ENCODE measurements at regions not wholly inside any gene's neighbourhood (a gene's known extent, or its start where the extent isn't known, plus 50 kb on each side); places are given as distances from the start of the nearest gene placed in this dataset.

GRCh38 chr11:103648670-103649400 is 387.6 kb upstream of the DDI1 start:
- no peak for DNase-seq (ENCODE audit: extremely low spot score)
- no peak overlapping the region for H3K27ac ChIP-seq (ENCODE audit: low read depth)
- no peaks in the 10 kb centered on the region for H3K36me3 ChIP-seq (ENCODE audit: insufficient read depth)
- no peak overlapping the region for H3K4me3 ChIP-seq (ENCODE audit: low read depth, low read length)
- WGBS = 73% methylated on average over 1 of the region's 1 CpG
- H3K4me1 ChIP-seq (ENCODE audit: insufficient read depth) = no peaks in the 10 kb centered on the region

GRCh38 chr11:103649401-103649895 is 387.0 kb upstream of the DDI1 start:
- no peak overlapping the region for H3K4me3 ChIP-seq (ENCODE audit: low read depth, low read length)
- no peaks in the 10 kb centered on the region for H3K4me1 ChIP-seq (ENCODE audit: insufficient read depth)
- H3K36me3 ChIP-seq (ENCODE audit: insufficient read depth) = no peaks in the 10 kb centered on the region
- 95% methylated on average over 3 of the region's 3 CpGs for WGBS
- DNase-seq (ENCODE audit: extremely low spot score) = no peak
- H3K27ac ChIP-seq (ENCODE audit: low read depth) = no peak overlapping the region

- Histone ChIP-seq H3K36me3 (ENCODE audit: insufficient read depth) (no peaks in the 10 kb centered on the region), H3K4me3 (ENCODE audit: low read depth, low read length) (no peak overlapping the region), H3K4me1 (ENCODE audit: insufficient read depth) (no peaks in the 10 kb centered on the region), H3K27ac (ENCODE audit: low read depth) (no peak overlapping the region)
- WGBS = 89% methylated on average over 1 of the region's 1 CpG
- DNase-seq (ENCODE audit: extremely low spot score) = no peak
Observed at GRCh38 chr11:103650330-103650729, 386.1 kb upstream of the DDI1 start.

GRCh38 chr11:103651341-103651998 is 385.0 kb upstream of the DDI1 start:
- DNase-seq (ENCODE audit: extremely low spot score) = no peak
- H3K4me3 ChIP-seq (ENCODE audit: low read depth, low read length) = no peak overlapping the region
- H3K36me3 ChIP-seq (ENCODE audit: insufficient read depth) = no peaks in the 10 kb centered on the region
- no peak overlapping the region for H3K27ac ChIP-seq (ENCODE audit: low read depth)
- WGBS = 89% methylated on average over 5 of the region's 5 CpGs
- no peaks in the 10 kb centered on the region for H3K4me1 ChIP-seq (ENCODE audit: insufficient read depth)

- Histone ChIP-seq H3K4me3 (ENCODE audit: low read depth, low read length) (no peak overlapping the region), H3K36me3 (ENCODE audit: insufficient read depth) (no peaks in the 10 kb centered on the region), H3K4me1 (ENCODE audit: insufficient read depth) (no peaks in the 10 kb centered on the region), H3K27ac (ENCODE audit: low read depth) (no peak overlapping the region)
- WGBS = 70% methylated on average over 1 of the region's 1 CpG
- DNase-seq (ENCODE audit: extremely low spot score) = no peak
Observed at GRCh38 chr11:103652013-103652412, 384.4 kb upstream of the DDI1 start.

- no peak overlapping the region for H3K27ac ChIP-seq (ENCODE audit: low read depth)
- WGBS = 96% methylated on average over 3 of the region's 3 CpGs
- no peak for DNase-seq (ENCODE audit: extremely low spot score)
Observed at GRCh38 chr11:103656382-103656781, 380.1 kb upstream of the DDI1 start.

GRCh38 chr11:103659206-103659618 is 377.2 kb upstream of the DDI1 start:
- Histone ChIP-seq H3K36me3 (ENCODE audit: insufficient read depth) (no peaks in the 10 kb centered on the region), H3K4me1 (ENCODE audit: insufficient read depth) (no peaks in the 10 kb centered on the region), H3K27ac (ENCODE audit: low read depth) (no peak overlapping the region), H3K4me3 (ENCODE audit: low read depth, low read length) (no peak overlapping the region)
- no peak for DNase-seq (ENCODE audit: extremely low spot score)

More at GRCh38 chr11:103656382-103656781, 380.1 kb upstream of the DDI1 start:
- Histone ChIP-seq H3K4me1 (ENCODE audit: insufficient read depth) (no peaks in the 10 kb centered on the region), H3K36me3 (ENCODE audit: insufficient read depth) (no peaks in the 10 kb centered on the region), H3K4me3 (ENCODE audit: low read depth, low read length) (no peak overlapping the region)

- Histone ChIP-seq H3K4me1 (ENCODE audit: insufficient read depth) (no peaks in the 10 kb centered on the region), H3K4me3 (ENCODE audit: low read depth, low read length) (no peak overlapping the region), H3K36me3 (ENCODE audit: insufficient read depth) (no peaks in the 10 kb centered on the region), H3K27ac (ENCODE audit: low read depth) (no peak overlapping the region)
- no peak for DNase-seq (ENCODE audit: extremely low spot score)
Observed at GRCh38 chr11:103659743-103660142, 376.7 kb upstream of the DDI1 start.

GRCh38 chr11:103661185-103661584 is 375.3 kb upstream of the DDI1 start:
- Histone ChIP-seq H3K4me1 (ENCODE audit: insufficient read depth) (no peaks in the 10 kb centered on the region), H3K36me3 (ENCODE audit: insufficient read depth) (no peaks in the 10 kb centered on the region), H3K27ac (ENCODE audit: low read depth) (no peak overlapping the region), H3K4me3 (ENCODE audit: low read depth, low read length) (no peak overlapping the region)
- no peak for DNase-seq (ENCODE audit: extremely low spot score)

- WGBS = 0% methylated on average over 1 of the region's 1 CpG
Observed at GRCh38 chr11:103661991-103662390, 374.4 kb upstream of the DDI1 start.

GRCh38 chr11:103662880-103663279 is 373.6 kb upstream of the DDI1 start:
- H3K4me3 ChIP-seq (ENCODE audit: low read depth, low read length) = no peak overlapping the region
- DNase-seq (ENCODE audit: extremely low spot score) = no peak
- no peaks in the 10 kb centered on the region for H3K4me1 ChIP-seq (ENCODE audit: insufficient read depth)
- 20% methylated on average over 2 of the region's 2 CpGs for WGBS
- no peak overlapping the region for H3K27ac ChIP-seq (ENCODE audit: low read depth)
- no peaks in the 10 kb centered on the region for H3K36me3 ChIP-seq (ENCODE audit: insufficient read depth)

More at GRCh38 chr11:103661991-103662390, 374.4 kb upstream of the DDI1 start:
- H3K4me1 ChIP-seq (ENCODE audit: insufficient read depth) = no peaks in the 10 kb centered on the region
- no peak for DNase-seq (ENCODE audit: extremely low spot score)
- no peak overlapping the region for H3K4me3 ChIP-seq (ENCODE audit: low read depth, low read length)
- H3K27ac ChIP-seq (ENCODE audit: low read depth) = no peak overlapping the region
- H3K36me3 ChIP-seq (ENCODE audit: insufficient read depth) = no peaks in the 10 kb centered on the region

GRCh38 chr11:103668859-103669258 is 367.6 kb upstream of the DDI1 start:
- no peak overlapping the region for H3K4me3 ChIP-seq (ENCODE audit: low read depth, low read length)
- no peaks in the 10 kb centered on the region for H3K4me1 ChIP-seq (ENCODE audit: insufficient read depth)
- no peak for DNase-seq (ENCODE audit: extremely low spot score)
- no peak overlapping the region for H3K27ac ChIP-seq (ENCODE audit: low read depth)
- 99% methylated on average over 2 of the region's 2 CpGs for WGBS
- H3K36me3 ChIP-seq (ENCODE audit: insufficient read depth) = no peaks in the 10 kb centered on the region

GRCh38 chr11:103671143-103671651 is 365.2 kb upstream of the DDI1 start:
- Histone ChIP-seq H3K4me3 (ENCODE audit: low read depth, low read length) (no peak overlapping the region), H3K36me3 (ENCODE audit: insufficient read depth) (no peaks in the 10 kb centered on the region), H3K4me1 (ENCODE audit: insufficient read depth) (no peaks in the 10 kb centered on the region), H3K27ac (ENCODE audit: low read depth) (no peak overlapping the region)
- WGBS = 65% methylated on average over 2 of the region's 2 CpGs
- no peak for DNase-seq (ENCODE audit: extremely low spot score)

GRCh38 chr11:103673773-103674172 is 362.7 kb upstream of the DDI1 start:
- no peak for DNase-seq (ENCODE audit: extremely low spot score)
- Histone ChIP-seq H3K36me3 (ENCODE audit: insufficient read depth) (no peaks in the 10 kb centered on the region), H3K4me1 (ENCODE audit: insufficient read depth) (no peaks in the 10 kb centered on the region), H3K4me3 (ENCODE audit: low read depth, low read length) (no peak overlapping the region), H3K27ac (ENCODE audit: low read depth) (no peak overlapping the region)
- 93% methylated on average over 2 of the region's 2 CpGs for WGBS
